M059J (cell line): ENCODE measurements at regions not wholly inside any gene's neighbourhood (a gene's known extent, or its start where the extent isn't known, plus 50 kb on each side); places are given as distances from the start of the nearest gene placed in this dataset.
"Not testable (repeated sequence)": the region's sequence is repeated elsewhere in the genome, so short reads cannot be mapped to it uniquely, and the experiment has no call there.

Experiments used
- DNase-seq: peaks from one replicate; pipeline ENCODE4 v3.0.0-alpha.2; 2012; ENCODE audit warnings: low read depth

- DNase-seq: no peak
Measured at GRCh38 chr2:126050991-126051736, 604.8 kb upstream of the GYPC start.

GRCh38 chr2:126051737-126052240 is 604.2 kb upstream of the GYPC start:
- not testable (repeated sequence) for DNase-seq

GRCh38 chr2:126059379-126059778 is 596.6 kb upstream of the GYPC start:
- no peak for DNase-seq

GRCh38 chr2:126085011-126085795 is 570.8 kb upstream of the GYPC start:
- DNase-seq: no peak

GRCh38 chr2:126100962-126101361 is 555.0 kb upstream of the GYPC start:
- no peak for DNase-seq

GRCh38 chr2:126106006-126106405 is 550.0 kb upstream of the GYPC start:
- no peak for DNase-seq

GRCh38 chr2:126107883-126108282 is 548.1 kb upstream of the GYPC start:
- no peak for DNase-seq

- DNase-seq: no peak
Measured at GRCh38 chr2:126115975-126116374, 540.0 kb upstream of the GYPC start.

GRCh38 chr2:126117886-126118285 is 538.1 kb upstream of the GYPC start:
- DNase-seq: no peak

- no peak for DNase-seq
Measured at GRCh38 chr2:126145752-126146151, 510.2 kb upstream of the GYPC start.

GRCh38 chr2:126154256-126154785 is 501.6 kb upstream of the GYPC start:
- no peak for DNase-seq

- DNase-seq: peak; percentile 1
Measured at GRCh38 chr2:126160950-126161349, 495.0 kb upstream of the GYPC start.

- no peak for DNase-seq
Measured at GRCh38 chr2:126172631-126173184, 483.2 kb upstream of the GYPC start.

- no peak for DNase-seq
Measured at GRCh38 chr2:126175222-126175621, 480.7 kb upstream of the GYPC start.

- DNase-seq: no peak
Measured at GRCh38 chr2:126177479-126177878, 478.5 kb upstream of the GYPC start.

- no peak for DNase-seq
Measured at GRCh38 chr2:126187668-126188067, 468.3 kb upstream of the GYPC start.

GRCh38 chr2:126189527-126189926 is 466.4 kb upstream of the GYPC start:
- no peak for DNase-seq

- DNase-seq: no peak
Measured at GRCh38 chr2:126200538-126200937, 455.4 kb upstream of the GYPC start.

GRCh38 chr2:126208266-126208665 is 447.7 kb upstream of the GYPC start:
- no peak for DNase-seq

- DNase-seq: no peak
Measured at GRCh38 chr2:126212735-126213134, 443.2 kb upstream of the GYPC start.

GRCh38 chr2:126219081-126219480 is 436.9 kb upstream of the GYPC start:
- DNase-seq: no peak

- peak; percentile 68 for DNase-seq
Measured at GRCh38 chr2:126220331-126220730, 435.6 kb upstream of the GYPC start.
